B cell (primary cell): ENCODE measurements at regions not wholly inside any gene's neighbourhood (a gene's known extent, or its start where the extent isn't known, plus 50 kb on each side); places are given as distances from the start of the nearest gene placed in this dataset.

Experiments
- EZH2 ChIP-seq: IDR thresholded peaks from 2 replicates; pipeline ENCODE4 v1.6.1; 2012; ENCODE audit warnings: borderline replicate concordance, low read depth, mild to moderate bottlenecking, moderate library complexity, low read length; ENCODE audit not compliant: insufficient read depth, poor library complexity, severe bottlenecking
- TF ChIP-seq, protein P1 (sequence below): fragments of 200-600 bp; IDR thresholded peaks from one replicate; pipeline ENCODE4 v1.8.0; 2022; ENCODE audit warnings: antibody characterized with exemption, mild to moderate bottlenecking

DNA sequence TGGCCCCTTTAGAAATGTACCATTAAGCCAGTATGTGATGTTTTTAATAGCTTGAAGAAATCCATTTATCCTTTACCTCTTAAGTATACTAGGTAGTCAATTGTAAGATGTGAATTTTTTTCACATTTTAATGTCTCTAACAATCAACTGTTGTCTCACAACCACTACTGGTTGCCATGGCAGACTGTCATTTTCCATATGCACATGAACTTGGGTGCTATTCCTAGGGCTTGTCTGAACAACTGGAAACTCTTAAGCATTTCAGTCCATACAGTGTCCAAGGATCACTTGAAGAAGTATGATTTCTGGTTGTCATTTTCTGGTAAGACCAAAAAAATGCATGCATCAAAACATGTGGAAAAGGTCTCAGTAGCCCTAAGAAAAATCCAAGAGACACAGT is 315.1 kb downstream of the HHIPL2 start:
- TF ChIP-seq, protein P1, sequence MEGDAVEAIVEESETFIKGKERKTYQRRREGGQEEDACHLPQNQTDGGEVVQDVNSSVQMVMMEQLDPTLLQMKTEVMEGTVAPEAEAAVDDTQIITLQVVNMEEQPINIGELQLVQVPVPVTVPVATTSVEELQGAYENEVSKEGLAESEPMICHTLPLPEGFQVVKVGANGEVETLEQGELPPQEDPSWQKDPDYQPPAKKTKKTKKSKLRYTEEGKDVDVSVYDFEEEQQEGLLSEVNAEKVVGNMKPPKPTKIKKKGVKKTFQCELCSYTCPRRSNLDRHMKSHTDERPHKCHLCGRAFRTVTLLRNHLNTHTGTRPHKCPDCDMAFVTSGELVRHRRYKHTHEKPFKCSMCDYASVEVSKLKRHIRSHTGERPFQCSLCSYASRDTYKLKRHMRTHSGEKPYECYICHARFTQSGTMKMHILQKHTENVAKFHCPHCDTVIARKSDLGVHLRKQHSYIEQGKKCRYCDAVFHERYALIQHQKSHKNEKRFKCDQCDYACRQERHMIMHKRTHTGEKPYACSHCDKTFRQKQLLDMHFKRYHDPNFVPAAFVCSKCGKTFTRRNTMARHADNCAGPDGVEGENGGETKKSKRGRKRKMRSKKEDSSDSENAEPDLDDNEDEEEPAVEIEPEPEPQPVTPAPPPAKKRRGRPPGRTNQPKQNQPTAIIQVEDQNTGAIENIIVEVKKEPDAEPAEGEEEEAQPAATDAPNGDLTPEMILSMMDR = no peak
- TF ChIP-seq EZH2 = no peak
